SK-N-DZ (cell line): ENCODE measurements at regions not wholly inside any gene's neighbourhood (a gene's known extent, or its start where the extent isn't known, plus 50 kb on each side); places are given as distances from the start of the nearest gene placed in this dataset.
"Not testable (repeated sequence)": the region's sequence is repeated elsewhere in the genome, so short reads cannot be mapped to it uniquely, and the experiment has no call there.

Source experiments
- DNase-seq: peaks from one replicate; pipeline ENCODE4 v3.0.0-alpha.2; 2015; ENCODE audit warnings: low spot score

DNA sequence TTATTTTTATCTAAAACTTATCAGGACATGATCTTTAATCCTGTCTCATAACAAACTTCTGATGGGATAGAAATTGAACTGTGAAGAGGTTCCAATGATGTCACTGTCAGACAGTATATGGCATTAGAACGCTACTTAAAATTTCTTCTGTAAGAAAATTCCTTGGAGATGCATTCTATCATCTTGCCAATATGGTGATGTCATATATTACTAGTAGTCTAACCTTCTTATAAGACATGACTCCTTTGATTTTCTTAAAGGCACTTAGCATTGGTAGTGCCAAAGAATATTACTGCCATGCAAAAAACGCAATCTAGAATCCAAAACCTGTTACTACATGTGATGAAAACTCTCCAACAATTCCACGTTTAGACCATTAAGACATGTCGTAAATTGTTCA, 131.1 kb downstream of the SLC25A46 start:
- DNase-seq: no peak

GRCh38 chr5:110872200-110872599, 133.4 kb downstream of the SLC25A46 start:
- DNase-seq: no peak

- DNase-seq: no peak
Observed at GRCh38 chr5:110872963-110873362, 134.2 kb downstream of the SLC25A46 start.

DNA sequence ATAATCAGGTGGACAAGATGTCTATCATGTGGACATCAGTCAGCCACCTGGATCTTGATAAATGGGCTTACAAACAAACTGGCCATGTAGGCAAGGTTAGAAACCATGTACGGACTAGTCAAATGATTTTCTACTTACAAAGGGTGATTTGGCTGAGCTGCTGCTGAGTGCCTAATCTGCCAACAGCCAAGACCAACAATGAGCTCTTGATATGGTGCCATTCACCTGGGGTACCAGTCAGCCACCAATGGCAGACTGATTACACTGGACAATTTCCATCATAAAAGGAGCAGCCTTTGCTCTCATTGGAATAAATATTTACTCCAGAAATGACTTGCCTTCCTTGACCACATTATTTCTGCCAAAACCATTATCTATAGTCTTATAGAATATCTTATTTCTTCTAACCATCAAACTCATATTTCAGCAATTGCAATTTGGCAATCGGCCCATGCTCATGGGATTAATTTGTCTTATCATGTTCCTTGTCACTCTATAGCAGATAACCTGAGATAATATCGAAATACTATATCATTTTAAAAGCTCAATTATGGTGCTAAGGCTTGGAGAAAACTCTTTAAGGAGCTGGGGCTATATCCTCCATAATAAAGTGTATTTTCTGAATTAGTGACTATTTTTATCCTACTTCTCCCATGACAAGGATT, 135.1 kb downstream of the SLC25A46 start:
- no peak for DNase-seq

GRCh38 chr5:110875115-110875514, 136.3 kb downstream of the SLC25A46 start:
- not testable (repeated sequence) for DNase-seq

DNA sequence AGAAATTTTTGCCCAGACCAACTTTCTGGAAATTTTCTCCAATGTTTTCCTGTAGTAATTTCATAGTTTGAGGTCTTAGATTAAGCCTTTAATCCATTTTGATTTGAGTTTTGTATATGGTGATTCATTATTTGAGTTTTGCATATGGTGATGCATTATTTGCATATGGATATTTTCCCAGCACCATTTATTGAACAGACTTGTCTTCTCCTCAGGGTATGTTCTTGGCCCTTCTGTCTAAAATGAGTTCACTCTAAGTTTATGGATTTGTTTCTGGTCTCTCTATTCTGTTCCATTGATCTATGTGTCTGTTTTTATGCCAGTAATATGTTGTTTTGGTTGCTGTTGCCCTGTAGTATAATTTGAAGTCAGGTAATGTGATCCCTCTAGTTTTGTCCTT, 139.3 kb downstream of the SLC25A46 start:
- DNase-seq: no peak

DNA sequence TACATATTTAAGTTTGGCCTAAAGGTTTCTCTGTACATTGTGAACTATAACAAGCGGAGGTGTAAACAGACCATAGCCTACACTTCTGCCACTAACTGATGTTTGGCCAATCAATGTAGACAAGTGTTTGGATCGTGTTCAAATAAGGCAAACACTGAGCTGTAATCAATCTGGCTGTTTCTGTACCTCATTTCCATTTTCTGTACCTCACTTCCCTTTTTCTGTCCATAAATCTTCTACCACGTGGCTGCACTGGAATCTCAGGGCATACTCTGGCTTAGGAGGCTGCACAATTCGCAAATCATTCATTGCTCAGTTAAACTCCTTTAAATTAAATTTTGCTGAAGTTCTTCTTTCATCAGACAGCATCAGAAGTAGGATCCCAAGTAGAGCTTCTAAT, 140.9 kb downstream of the SLC25A46 start:
- DNase-seq: no peak

- DNase-seq: no peak
Observed at GRCh38 chr5:110880413-110880812, 141.6 kb downstream of the SLC25A46 start.

GRCh38 chr5:110884005-110884404, 145.2 kb downstream of the SLC25A46 start:
- DNase-seq: no peak

DNA sequence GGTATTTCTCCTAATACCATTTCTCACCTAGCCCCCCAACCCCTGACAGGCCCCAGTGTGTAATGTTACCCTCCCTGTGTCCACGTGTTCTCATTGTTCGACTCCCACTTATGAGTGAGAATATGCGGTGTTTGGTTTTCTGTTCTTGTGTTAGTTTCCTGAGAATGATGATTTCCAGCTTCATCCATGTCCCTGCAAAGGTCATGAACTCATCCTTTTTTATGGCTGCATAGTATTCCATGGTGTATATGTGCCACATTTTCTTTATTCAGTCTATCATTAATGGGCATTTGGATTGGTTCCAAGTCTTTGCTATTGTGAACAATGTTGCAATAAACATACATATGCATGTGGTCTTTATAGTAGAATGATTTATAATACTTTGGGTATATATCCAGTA, 148.4 kb downstream of the SLC25A46 start:
- DNase-seq: not testable (repeated sequence)

- not testable (repeated sequence) for DNase-seq
Observed at GRCh38 chr5:110893854-110894483, 155.2 kb downstream of the SLC25A46 start.

DNA sequence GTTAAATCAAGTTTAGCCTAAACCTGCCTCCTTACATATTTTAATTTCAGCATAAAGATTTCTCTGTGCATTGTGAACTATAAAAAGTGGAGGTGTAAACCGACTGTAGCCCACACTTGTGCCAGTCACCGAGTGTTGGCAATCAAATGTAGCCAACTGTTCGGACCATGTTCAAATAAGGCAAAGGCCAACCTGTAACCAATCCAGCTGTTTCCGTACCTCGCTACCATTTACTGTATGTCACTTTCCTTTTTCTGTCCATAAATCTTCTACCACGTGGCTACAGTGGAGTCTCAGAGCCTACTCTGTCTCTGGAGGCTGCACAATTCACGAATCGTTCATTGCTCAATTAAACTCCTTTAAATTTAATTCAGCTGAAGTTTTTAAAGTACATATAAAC, 156.0 kb downstream of the SLC25A46 start:
- no peak for DNase-seq

DNA sequence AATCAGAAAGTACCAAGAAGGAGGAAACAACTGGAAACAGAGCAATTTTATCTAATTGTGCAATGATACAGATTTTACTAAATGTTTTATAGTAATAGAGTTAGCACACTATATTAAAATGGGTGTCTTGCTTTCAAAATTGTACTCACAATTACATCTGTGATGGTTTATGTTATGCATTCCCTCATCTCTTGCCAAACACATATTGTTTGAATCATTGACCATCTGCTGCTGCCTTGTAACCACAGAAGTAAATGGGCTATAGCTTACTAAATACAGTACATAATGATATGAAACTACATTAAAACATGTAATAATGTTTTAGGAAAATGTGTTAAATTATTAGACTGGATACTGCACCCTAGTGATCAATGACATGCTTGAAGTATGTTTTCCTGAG, 158.1 kb downstream of the SLC25A46 start:
- no peak for DNase-seq

- no peak for DNase-seq
Observed at GRCh38 chr5:110899566-110900412, 161.0 kb downstream of the SLC25A46 start.

DNA sequence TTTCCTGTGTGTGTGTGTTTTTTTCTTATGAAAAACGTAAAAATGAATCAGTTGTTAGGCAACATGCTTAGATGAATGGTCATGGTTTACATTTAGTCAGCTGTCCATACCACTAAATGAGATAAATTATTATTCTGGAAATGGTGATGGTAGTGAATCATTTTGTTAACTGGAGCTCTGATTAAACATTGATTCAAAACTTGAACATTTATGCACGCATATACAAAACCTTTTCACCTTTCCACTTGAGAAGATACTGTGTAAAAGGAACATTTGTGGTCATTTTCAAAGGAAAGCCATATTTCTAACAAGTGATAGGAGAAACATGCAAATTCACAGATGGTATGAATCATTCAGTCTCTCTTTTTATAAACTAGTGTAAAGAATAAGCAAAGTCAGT, 162.0 kb downstream of the SLC25A46 start:
- DNase-seq: no peak

GRCh38 chr5:110903966-110904365, 165.2 kb downstream of the SLC25A46 start:
- no peak for DNase-seq

DNA sequence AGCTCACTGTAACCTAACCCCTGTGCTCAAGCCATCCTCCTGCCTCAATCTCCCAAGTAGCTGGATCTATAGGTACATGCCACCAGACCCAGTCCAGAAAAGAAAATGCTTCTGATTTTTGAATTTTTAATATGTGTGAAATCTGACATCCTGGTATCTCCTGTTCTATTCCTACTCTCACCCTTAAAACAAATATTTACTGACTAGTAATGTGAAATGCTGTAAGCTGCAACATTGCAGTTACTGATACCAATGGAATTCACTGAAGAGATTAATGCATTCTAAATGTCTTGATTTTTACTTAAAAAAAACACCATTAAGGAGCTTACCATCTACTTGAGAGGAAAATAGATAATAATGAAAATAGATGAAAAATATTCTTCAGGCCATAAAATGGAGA, 162.7 kb upstream of the TSLP start:
- DNase-seq: no peak

GRCh38 chr5:110909415-110909814, 162.1 kb upstream of the TSLP start:
- DNase-seq: no peak

DNA sequence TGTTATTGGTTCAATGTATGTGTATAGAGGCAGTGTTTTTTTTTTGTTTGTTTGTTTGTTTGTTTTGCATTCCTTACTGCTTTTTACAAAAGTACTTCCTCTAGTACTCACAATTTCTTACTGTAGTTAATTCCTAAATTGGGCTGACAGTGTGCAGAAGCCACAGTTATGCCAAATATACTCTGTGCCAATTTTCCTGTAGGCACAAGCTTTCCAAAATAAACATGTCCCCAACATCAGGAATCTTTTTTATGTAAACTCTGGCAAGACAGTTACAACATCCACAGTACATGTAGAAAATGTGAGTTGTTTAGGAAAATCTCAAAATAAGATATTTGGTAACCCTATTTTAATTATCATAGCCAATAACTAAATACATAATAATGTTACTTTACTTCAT, 161.6 kb upstream of the TSLP start:
- DNase-seq: no peak

DNA sequence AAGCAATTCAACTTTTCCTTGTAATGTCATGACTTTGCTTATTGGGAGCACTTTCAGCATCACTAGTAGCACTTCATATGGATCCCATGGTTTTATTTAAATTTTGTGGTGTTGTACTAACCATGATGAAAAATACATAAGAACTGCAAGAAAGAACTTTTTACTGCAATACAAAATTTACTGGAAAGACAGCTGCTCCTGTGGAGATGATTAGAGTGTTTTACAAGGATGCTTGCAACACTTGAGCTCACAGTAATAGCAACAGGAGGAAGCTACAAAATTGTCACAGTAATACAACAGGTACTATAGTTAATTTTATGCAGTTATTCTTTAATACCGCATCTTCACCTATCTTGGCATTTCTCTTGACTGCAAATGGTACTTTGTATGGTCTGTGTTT, 158.3 kb upstream of the TSLP start:
- DNase-seq: no peak

DNA sequence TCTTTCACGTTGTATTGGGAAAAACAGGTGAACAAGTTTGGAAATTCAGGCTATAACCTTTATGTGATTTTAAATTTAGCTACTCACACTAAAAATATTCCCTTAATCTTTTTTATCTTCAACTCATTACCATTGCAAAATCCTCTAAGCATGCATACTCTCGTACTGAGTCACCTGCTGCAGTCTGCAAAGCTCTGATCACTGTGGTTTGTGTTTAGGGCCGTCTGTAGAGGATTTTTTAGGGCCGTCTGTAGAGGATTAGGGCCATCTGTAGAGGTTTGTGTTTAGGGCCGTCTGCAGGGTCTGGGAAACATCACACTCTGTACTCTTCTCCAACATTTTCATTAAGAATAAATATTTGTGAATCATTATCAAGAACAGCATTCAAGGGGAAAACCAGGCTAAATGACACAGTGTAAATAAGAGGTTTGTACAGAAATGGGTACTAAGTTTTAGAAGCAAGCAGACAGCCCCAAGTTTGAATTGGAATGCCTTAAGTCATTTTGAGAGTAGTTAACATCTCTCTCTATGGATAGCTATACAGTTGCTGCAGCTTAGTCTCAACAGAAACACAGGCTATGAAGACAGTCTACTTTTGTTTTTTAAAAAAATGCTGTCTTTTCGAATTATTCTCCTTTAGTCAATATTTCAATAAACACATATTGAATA, 155.0 kb upstream of the TSLP start:
- no peak for DNase-seq
